ENCODE measurements at regions not wholly inside any gene's neighbourhood (a gene's known extent, or its start where the extent isn't known, plus 50 kb on each side); places are given as distances from the start of the nearest gene placed in this dataset.

DNA sequence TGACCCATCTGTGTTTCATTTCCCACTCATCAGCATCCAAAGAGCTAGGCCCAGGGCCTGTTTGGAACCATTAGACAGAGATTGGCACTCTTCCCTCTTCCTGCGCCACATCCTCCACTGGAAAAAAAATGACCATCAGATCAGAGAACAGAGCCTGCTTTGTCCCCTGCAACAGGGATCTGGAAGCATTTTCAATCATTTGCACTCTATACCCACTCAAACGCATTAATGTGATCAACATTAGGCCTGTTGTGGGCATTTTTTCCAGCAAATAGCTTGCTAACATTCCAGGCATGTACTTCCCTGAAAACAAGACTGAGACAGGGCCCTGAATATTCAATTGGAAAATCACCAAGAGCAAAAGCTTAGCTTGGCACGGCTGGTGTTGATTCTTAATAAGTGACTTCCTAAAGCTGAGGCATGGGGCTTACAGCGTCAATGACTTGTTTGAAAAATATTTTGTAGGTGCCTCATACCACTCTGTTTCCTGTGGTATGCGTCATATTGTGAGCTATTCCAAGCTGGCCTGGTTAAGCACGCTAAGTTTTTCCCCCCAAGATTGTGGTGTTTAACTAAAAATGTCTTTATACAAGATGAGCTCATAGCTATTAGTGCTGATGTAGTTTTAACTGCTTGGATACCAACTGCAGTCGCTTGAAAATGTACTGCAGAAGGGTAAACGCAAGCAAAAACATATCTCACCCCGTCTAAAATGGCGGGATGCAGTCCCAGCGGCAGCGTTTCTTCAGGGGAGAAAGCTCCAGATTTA lies 404.4 kb downstream of the SPRY2 start (continued):
- TF ChIP-seq, protein P1, sequence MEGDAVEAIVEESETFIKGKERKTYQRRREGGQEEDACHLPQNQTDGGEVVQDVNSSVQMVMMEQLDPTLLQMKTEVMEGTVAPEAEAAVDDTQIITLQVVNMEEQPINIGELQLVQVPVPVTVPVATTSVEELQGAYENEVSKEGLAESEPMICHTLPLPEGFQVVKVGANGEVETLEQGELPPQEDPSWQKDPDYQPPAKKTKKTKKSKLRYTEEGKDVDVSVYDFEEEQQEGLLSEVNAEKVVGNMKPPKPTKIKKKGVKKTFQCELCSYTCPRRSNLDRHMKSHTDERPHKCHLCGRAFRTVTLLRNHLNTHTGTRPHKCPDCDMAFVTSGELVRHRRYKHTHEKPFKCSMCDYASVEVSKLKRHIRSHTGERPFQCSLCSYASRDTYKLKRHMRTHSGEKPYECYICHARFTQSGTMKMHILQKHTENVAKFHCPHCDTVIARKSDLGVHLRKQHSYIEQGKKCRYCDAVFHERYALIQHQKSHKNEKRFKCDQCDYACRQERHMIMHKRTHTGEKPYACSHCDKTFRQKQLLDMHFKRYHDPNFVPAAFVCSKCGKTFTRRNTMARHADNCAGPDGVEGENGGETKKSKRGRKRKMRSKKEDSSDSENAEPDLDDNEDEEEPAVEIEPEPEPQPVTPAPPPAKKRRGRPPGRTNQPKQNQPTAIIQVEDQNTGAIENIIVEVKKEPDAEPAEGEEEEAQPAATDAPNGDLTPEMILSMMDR (conservative IDR thresholded peaks at IDR 0.05; ENCODE audit: low read depth, low read length): no peak
- peak; percentile 87 for TF ChIP-seq MAFK (IDR thresholded peaks at IDR 0.05; ENCODE audit: low read depth, low read length)

DNA sequence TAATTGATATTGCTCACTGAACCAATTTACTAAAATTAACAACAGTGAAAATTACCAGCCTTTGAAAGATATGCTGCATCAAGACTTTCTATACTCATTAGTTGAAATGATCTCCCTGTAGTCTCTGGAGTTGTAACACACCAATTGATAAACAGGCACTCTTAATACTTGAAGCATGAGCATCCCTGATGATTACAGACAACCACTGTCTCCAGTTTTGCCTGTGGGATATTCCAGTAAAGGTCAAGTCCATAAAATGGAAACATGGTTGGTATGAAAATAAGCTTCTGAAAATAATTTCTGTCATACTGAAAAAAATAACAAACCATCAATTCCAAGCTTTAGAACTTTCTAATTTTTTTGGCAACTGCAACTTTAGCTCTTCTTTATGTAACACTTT lies 405.8 kb downstream of the SPRY2 start:
- H4K20me1 ChIP-seq (ENCODE audit: insufficient read depth, low read length): no peaks in the 10 kb centered on the region
- BruUV-seq (replicated peaks): no TSS peak
- no peak overlapping the region for H2AK5ac ChIP-seq (ENCODE audit: low read depth, low read length)
- peak overlapping the region; percentile 96 for H2BK120ac ChIP-seq (ENCODE audit: low read depth, low read length)
- peaks cover 0 to 7% of the 10 kb centered on the region in 2 experiments; a peak in 1 of 4 replicates for H3K79me1 ChIP-seq (ENCODE audit: low read depth in 1 of 2, low read length in 2 of 2)
- no peaks in the 10 kb centered on the region for H3K36me3 ChIP-seq (ENCODE audit: control insufficient read depth, insufficient read depth, low read length)
- POLR2A ChIA-PET (ENCODE audit: unreplicated experiment): no interaction called here
- H3K4me2 ChIP-seq (ENCODE audit: low read depth, low read length): no peak overlapping the region
- peak overlapping the region; percentile 96 for H2BK20ac ChIP-seq (ENCODE audit: low read depth, low read length)
- intact Hi-C loops (cut with micrococcal nuclease): loop anchor here (5.0 kb wide), 2 partner anchors 147 to 197 kb away; no protein-coding TSS in a partner anchor
- H2BK5ac ChIP-seq (ENCODE audit: low read depth, low read length, poor library complexity, severe bottlenecking): peak overlapping the region; percentile 99
- no peaks in the 10 kb centered on the region for H3K27me3 ChIP-seq (ENCODE audit: control insufficient read depth, insufficient read depth, low read length)
- peak overlapping the region; percentile 98; the same call in 1 of the 2 replicates for H3K18ac ChIP-seq (ENCODE audit: low read depth, low read length)
- H2AFZ ChIP-seq (replicated peaks; ENCODE audit: low read length, poor library complexity): no peak overlapping the region
- H3K4me1 ChIP-seq (ENCODE audit: control insufficient read depth, insufficient read depth, low read length): peaks cover 20% of the 10 kb centered on the region
- peak; percentile 20 for DNase-seq
- no peak overlapping the region for H3K56ac ChIP-seq (ENCODE audit: extremely low read depth, insufficient read depth, low read length)
- H2AK9ac ChIP-seq (replicated peaks; ENCODE audit: low read depth, low read length, poor library complexity): no peak overlapping the region
- no peak for TF ChIP-seq BHLHE40 (IDR thresholded peaks at IDR 0.05; ENCODE audit: low read depth, low read length)
- TF ChIP-seq RAD21 (IDR thresholded peaks at IDR 0.05; ENCODE audit: low read length): no peak
- no peak for TF ChIP-seq MAFK (IDR thresholded peaks at IDR 0.05; ENCODE audit: low read depth, low read length)
- no peak for TF ChIP-seq RFX5 (IDR thresholded peaks at IDR 0.05; ENCODE audit: low read depth, low read length)
- TF ChIP-seq RCOR1 (IDR thresholded peaks at IDR 0.05; ENCODE audit: insufficient replicate concordance, low read length): no peak
- peak overlapping the region; percentile 93; the same call in 1 of the 2 replicates for H3K4ac ChIP-seq (ENCODE audit: low read depth, low read length)
- peak overlapping the region; percentile 59; the same call in 2 of the 3 replicates for H2BK15ac ChIP-seq (ENCODE audit: low read depth, low read length)
- in situ Hi-C loops (cut with MboI; ENCODE audit: low sequenced_read_pairs): loop anchor here (10.0 kb wide), 2 partner anchors 150 to 400 kb away; no protein-coding TSS in a partner anchor
- ATAC-seq (ENCODE audit: low read depth): no peak
- CTCF ChIA-PET: interaction anchor here (1.4 kb wide), 1 partner anchor 10 kb away, joined by 3 read pairs; no protein-coding TSS in a partner anchor
- H4K8ac ChIP-seq (ENCODE audit: low read depth in 2 of 2, low read length in 2 of 2): peak overlapping the region; percentile 92 to 94; a peak in 3 of 4 replicates
- H3K4me3 ChIP-seq (ENCODE audit: insufficient read depth, low read depth, low read length): no peak overlapping the region
- no peak overlapping the region for H3K9ac ChIP-seq (ENCODE audit: low read depth, low read length)
- 0 out of 2 replicates have a peak, but pooled peaks cover 6% of the 10 kb centered on the region for H3K9me1 ChIP-seq (ENCODE audit: insufficient read depth, low read length)
- peak overlapping the region; percentile 74; the same call in 1 of the 2 replicates for H4K91ac ChIP-seq (ENCODE audit: insufficient read depth, low read depth, low read length)
- H3K27ac ChIP-seq (ENCODE audit: insufficient read depth, low read length): no peak overlapping the region
- H3K14ac ChIP-seq (replicated peaks; ENCODE audit: low read depth, low read length): peak overlapping the region; percentile 89; the same call in 1 of the 2 replicates
- peak overlapping the region; percentile 93; the same call in 1 of the 2 replicates for H4K5ac ChIP-seq (ENCODE audit: low read depth, low read length)
- H3K9me3 ChIP-seq (ENCODE audit: control insufficient read depth, insufficient read depth, low read length): no peaks in the 10 kb centered on the region
- dilution Hi-C loops (cut with HindIII; ENCODE audit: low sequenced_read_pairs, unreplicated experiment): no loop called here
- peak overlapping the region; percentile 9; the same call in 1 of the 2 replicates for H3K23ac ChIP-seq (ENCODE audit: low read depth, low read length)

Data from IMR-90 (cell line).